ENCODE measurements at regions not wholly inside any gene's neighbourhood (a gene's known extent, or its start where the extent isn't known, plus 50 kb on each side); places are given as distances from the start of the nearest gene placed in this dataset.
A peak's percentile ranks its signal among the peaks of the same experiment; 100 is the strongest.

- no peak overlapping the region for H4K91ac ChIP-seq (ENCODE audit: low read depth, low read length)
- H2AFZ ChIP-seq (ENCODE audit: insufficient read depth, low read length, poor library complexity), result no peak overlapping the region
- no peak overlapping the region for H3K14ac ChIP-seq (ENCODE audit: low read length)
- H3K18ac ChIP-seq (ENCODE audit: low read length), result no peak overlapping the region
- H3K4me2 ChIP-seq (ENCODE audit: low read length), result no peak overlapping the region
- no peaks in the 10 kb centered on the region for H3K4me1 ChIP-seq (ENCODE audit: control insufficient read depth in 1 of 2, insufficient read depth in 2 of 2, low read length in 2 of 2)
- no peak overlapping the region for H3K4me3 ChIP-seq (ENCODE audit: low read depth, low read length)
- DNase-seq, result no peak
- no peaks in the 10 kb centered on the region for H3K79me1 ChIP-seq (ENCODE audit: low read length)
- WGBS (ENCODE audit: extremely low coverage, insufficient coverage, insufficient read length), result no CpG with 5 or more reads among the region's 4 CpGs
- H2BK120ac ChIP-seq (ENCODE audit: insufficient read depth, low read length, poor library complexity), result no peak overlapping the region
- no peak overlapping the region for H2BK5ac ChIP-seq (ENCODE audit: low read depth, low read length, poor library complexity)
- H3K36me3 ChIP-seq (ENCODE audit: control insufficient read depth in 1 of 2, insufficient read depth in 2 of 2, low read length in 2 of 2), result no peaks in the 10 kb centered on the region
- H3K27me3 ChIP-seq (ENCODE audit: insufficient read depth, low read length), result no peaks in the 10 kb centered on the region
- H3K9me3 ChIP-seq (ENCODE audit: insufficient read depth, low read depth, low read length), result no peaks in the 10 kb centered on the region
- no peaks in the 10 kb centered on the region for H3K79me2 ChIP-seq (ENCODE audit: control insufficient read depth, insufficient read depth, low read length, poor library complexity)
- no peak overlapping the region for H3K4ac ChIP-seq (ENCODE audit: low read depth, low read length)
- no peak overlapping the region for H3K23ac ChIP-seq (ENCODE audit: low read length)
- H3K27ac ChIP-seq (ENCODE audit: low read depth, low read length), result no peak overlapping the region
- no peak overlapping the region for H3K9ac ChIP-seq (ENCODE audit: low read length)
- H2AK5ac ChIP-seq (ENCODE audit: low read length), result no peak overlapping the region
- H4K8ac ChIP-seq (ENCODE audit: low read depth, low read length), result no peak overlapping the region
- H4K12ac ChIP-seq (ENCODE audit: low read depth, low read length), result no peak overlapping the region
- no peak overlapping the region for H2BK12ac ChIP-seq (ENCODE audit: low read length)
Observed at GRCh38 chr15:26156051-26156450, 292.9 kb upstream of the ATP10A start.

GRCh38 chr15:26148156-26148860 is 285.2 kb upstream of the ATP10A start:
- no peak overlapping the region for H3K18ac ChIP-seq (ENCODE audit: low read length)
- H4K12ac ChIP-seq (ENCODE audit: low read depth, low read length), result no peak overlapping the region
- no peak overlapping the region for H2BK12ac ChIP-seq (ENCODE audit: low read length)
- H4K91ac ChIP-seq (ENCODE audit: low read depth, low read length), result no peak overlapping the region
- no peak overlapping the region for H3K4me3 ChIP-seq (ENCODE audit: low read depth, low read length)
- H2AK5ac ChIP-seq (ENCODE audit: low read length), result no peak overlapping the region
- WGBS (ENCODE audit: extremely low coverage, insufficient coverage, insufficient read length), result no CpG with 5 or more reads among the region's 13 CpGs
- H3K23ac ChIP-seq (ENCODE audit: low read length), result no peak overlapping the region
- no peak overlapping the region for H2BK120ac ChIP-seq (ENCODE audit: insufficient read depth, low read length, poor library complexity)
- peak in 1 of 2 donors; percentile 5 for DNase-seq
- H3K9ac ChIP-seq (ENCODE audit: low read length), result no peak overlapping the region
- no peaks in the 10 kb centered on the region for H3K4me1 ChIP-seq (ENCODE audit: control insufficient read depth in 1 of 2, insufficient read depth in 2 of 2, low read length in 2 of 2)
- H4K8ac ChIP-seq (ENCODE audit: low read depth, low read length), result no peak overlapping the region
- H2BK5ac ChIP-seq (ENCODE audit: low read depth, low read length, poor library complexity), result no peak overlapping the region
- no peak overlapping the region for H3K14ac ChIP-seq (ENCODE audit: low read length)
- H3K36me3 ChIP-seq (ENCODE audit: control insufficient read depth in 1 of 2, insufficient read depth in 2 of 2, low read length in 2 of 2), result no peaks in the 10 kb centered on the region
- H3K27ac ChIP-seq (ENCODE audit: low read depth, low read length), result no peak overlapping the region
- H3K4me2 ChIP-seq (ENCODE audit: low read length), result no peak overlapping the region
- H3K9me3 ChIP-seq (ENCODE audit: insufficient read depth, low read depth, low read length), result no peaks in the 10 kb centered on the region
- H3K79me1 ChIP-seq (ENCODE audit: low read length), result no peaks in the 10 kb centered on the region
- no peaks in the 10 kb centered on the region for H3K27me3 ChIP-seq (ENCODE audit: insufficient read depth, low read length)
- no peaks in the 10 kb centered on the region for H3K79me2 ChIP-seq (ENCODE audit: control insufficient read depth, insufficient read depth, low read length, poor library complexity)
- H2AFZ ChIP-seq (ENCODE audit: insufficient read depth, low read length, poor library complexity), result no peak overlapping the region
- H3K4ac ChIP-seq (ENCODE audit: low read depth, low read length), result no peak overlapping the region

GRCh38 chr15:26146202-26146601 is 283.1 kb upstream of the ATP10A start:
- H3K27me3 ChIP-seq (ENCODE audit: insufficient read depth, low read length), result no peaks in the 10 kb centered on the region
- H2AK5ac ChIP-seq (ENCODE audit: low read length), result no peak overlapping the region
- no peaks in the 10 kb centered on the region for H3K79me2 ChIP-seq (ENCODE audit: control insufficient read depth, insufficient read depth, low read length, poor library complexity)
- H2BK12ac ChIP-seq (ENCODE audit: low read length), result no peak overlapping the region
- no peak overlapping the region for H3K27ac ChIP-seq (ENCODE audit: low read depth, low read length)
- H2BK5ac ChIP-seq (ENCODE audit: low read depth, low read length, poor library complexity), result no peak overlapping the region
- no peak overlapping the region for H3K4me2 ChIP-seq (ENCODE audit: low read length)
- no peak overlapping the region for H3K9ac ChIP-seq (ENCODE audit: low read length)
- no peaks in the 10 kb centered on the region for H3K9me3 ChIP-seq (ENCODE audit: insufficient read depth, low read depth, low read length)
- no peak overlapping the region for H3K4ac ChIP-seq (ENCODE audit: low read depth, low read length)
- no peak overlapping the region for H2AFZ ChIP-seq (ENCODE audit: insufficient read depth, low read length, poor library complexity)
- no peak overlapping the region for H3K23ac ChIP-seq (ENCODE audit: low read length)
- WGBS (ENCODE audit: extremely low coverage, insufficient coverage, insufficient read length), result no CpG with 5 or more reads among the region's 4 CpGs
- H3K4me1 ChIP-seq (ENCODE audit: control insufficient read depth in 1 of 2, insufficient read depth in 2 of 2, low read length in 2 of 2), result no peaks in the 10 kb centered on the region
- no peak for DNase-seq
- H3K4me3 ChIP-seq (ENCODE audit: low read depth, low read length), result no peak overlapping the region
- H3K79me1 ChIP-seq (ENCODE audit: low read length), result no peaks in the 10 kb centered on the region
- H4K12ac ChIP-seq (ENCODE audit: low read depth, low read length), result no peak overlapping the region
- H3K36me3 ChIP-seq (ENCODE audit: control insufficient read depth in 1 of 2, insufficient read depth in 2 of 2, low read length in 2 of 2), result no peaks in the 10 kb centered on the region
- H4K91ac ChIP-seq (ENCODE audit: low read depth, low read length), result no peak overlapping the region
- no peak overlapping the region for H3K14ac ChIP-seq (ENCODE audit: low read length)
- H2BK120ac ChIP-seq (ENCODE audit: insufficient read depth, low read length, poor library complexity), result no peak overlapping the region
- H4K8ac ChIP-seq (ENCODE audit: low read depth, low read length), result no peak overlapping the region
- no peak overlapping the region for H3K18ac ChIP-seq (ENCODE audit: low read length)

GRCh38 chr15:26145796-26146195 is 282.7 kb upstream of the ATP10A start:
- H3K4me1 ChIP-seq (ENCODE audit: control insufficient read depth in 1 of 2, insufficient read depth in 2 of 2, low read length in 2 of 2), result no peaks in the 10 kb centered on the region
- no CpG with 5 or more reads among the region's 2 CpGs for WGBS (ENCODE audit: extremely low coverage, insufficient coverage, insufficient read length)
- no peak overlapping the region for H2BK12ac ChIP-seq (ENCODE audit: low read length)
- no peak overlapping the region for H2BK5ac ChIP-seq (ENCODE audit: low read depth, low read length, poor library complexity)
- H2BK120ac ChIP-seq (ENCODE audit: insufficient read depth, low read length, poor library complexity), result no peak overlapping the region
- H3K27me3 ChIP-seq (ENCODE audit: insufficient read depth, low read length), result no peaks in the 10 kb centered on the region
- H3K4me2 ChIP-seq (ENCODE audit: low read length), result no peak overlapping the region
- H2AK5ac ChIP-seq (ENCODE audit: low read length), result no peak overlapping the region
- no peaks in the 10 kb centered on the region for H3K9me3 ChIP-seq (ENCODE audit: insufficient read depth, low read depth, low read length)
- no peak overlapping the region for H3K9ac ChIP-seq (ENCODE audit: low read length)
- no peak for DNase-seq
- H4K8ac ChIP-seq (ENCODE audit: low read depth, low read length), result no peak overlapping the region
- no peak overlapping the region for H4K12ac ChIP-seq (ENCODE audit: low read depth, low read length)
- H2AFZ ChIP-seq (ENCODE audit: insufficient read depth, low read length, poor library complexity), result no peak overlapping the region
- H3K14ac ChIP-seq (ENCODE audit: low read length), result no peak overlapping the region
- H3K36me3 ChIP-seq (ENCODE audit: control insufficient read depth in 1 of 2, insufficient read depth in 2 of 2, low read length in 2 of 2), result no peaks in the 10 kb centered on the region
- H3K4me3 ChIP-seq (ENCODE audit: low read depth, low read length), result no peak overlapping the region
- no peaks in the 10 kb centered on the region for H3K79me1 ChIP-seq (ENCODE audit: low read length)
- H4K91ac ChIP-seq (ENCODE audit: low read depth, low read length), result no peak overlapping the region
- no peak overlapping the region for H3K18ac ChIP-seq (ENCODE audit: low read length)
- no peak overlapping the region for H3K23ac ChIP-seq (ENCODE audit: low read length)
- H3K27ac ChIP-seq (ENCODE audit: low read depth, low read length), result no peak overlapping the region
- H3K79me2 ChIP-seq (ENCODE audit: control insufficient read depth, insufficient read depth, low read length, poor library complexity), result no peaks in the 10 kb centered on the region
- H3K4ac ChIP-seq (ENCODE audit: low read depth, low read length), result no peak overlapping the region

Data from trophoblast cell (in vitro differentiated cells and primary cell).